H9 (cell line): ENCODE measurements at regions not wholly inside any gene's neighbourhood (a gene's known extent, or its start where the extent isn't known, plus 50 kb on each side); places are given as distances from the start of the nearest gene placed in this dataset.

ENCODE experiments used
- DNase-seq: peaks from one replicate; pipeline ENCODE4 v3.0.0-alpha.2; 2017
- H2AFZ ChIP-seq: one replicate; pipeline ENCODE4 v1.6.1; 2013; ENCODE audit warnings: mild to moderate bottlenecking, low read length, control low read depth, moderate library complexity
- H2AK5ac ChIP-seq: 2 replicates; pipeline ENCODE4 v1.6.1; 2013; ENCODE audit warnings: low read length, control low read depth, mixed read lengths; ENCODE audit not compliant: insufficient read length
- H2BK120ac ChIP-seq: one replicate; pipeline ENCODE4 v1.6.1; 2013; ENCODE audit warnings: low read depth, mild to moderate bottlenecking, low read length, control low read depth, inconsistent platforms; ENCODE audit not compliant: poor library complexity, severe bottlenecking
- H2BK12ac ChIP-seq: 2 replicates; pipeline ENCODE4 v1.6.1; 2013; ENCODE audit warnings: low read length, control low read depth, mixed read lengths, low read depth; ENCODE audit not compliant: insufficient read length
- H2BK15ac ChIP-seq: 2 replicates; pipeline ENCODE4 v1.6.1; 2013; ENCODE audit warnings: low read depth, low read length, control low read depth
- H2BK20ac ChIP-seq: one replicate; pipeline ENCODE4 v1.6.1; 2013; ENCODE audit warnings: low read depth, mild to moderate bottlenecking, low read length, control low read depth, inconsistent platforms; ENCODE audit not compliant: poor library complexity, severe bottlenecking
- H2BK5ac ChIP-seq: 2 replicates; pipeline ENCODE4 v1.6.1; 2013; ENCODE audit warnings: low read length, control low read depth, mixed read lengths; ENCODE audit not compliant: insufficient read length
- H3K14ac ChIP-seq: 2 replicates; pipeline ENCODE4 v1.6.1; 2013; ENCODE audit warnings: low read length, control low read depth; ENCODE audit not compliant: insufficient read depth
- H3K18ac ChIP-seq: 2 replicates; pipeline ENCODE4 v1.6.1; 2013; ENCODE audit warnings: low read depth, mild to moderate bottlenecking, mixed read lengths, low read length, control low read depth; ENCODE audit not compliant: insufficient read length
- H3K23ac ChIP-seq: 2 replicates; pipeline ENCODE4 v1.6.1; 2013; ENCODE audit warnings: low read length, control low read depth, mixed read lengths, low read depth; ENCODE audit not compliant: insufficient read length
- H3K23me2 ChIP-seq: 2 replicates; pipeline ENCODE4 v1.6.1; 2013; ENCODE audit warnings: low read depth, mild to moderate bottlenecking, mixed read lengths, low read length, control low read depth; ENCODE audit not compliant: insufficient read length, poor library complexity, severe bottlenecking
- H3K27ac ChIP-seq: 2 replicates; pipeline ENCODE4 v1.5.1; 2013; ENCODE audit warnings: low read length, control low read depth, mixed read lengths, low read depth; ENCODE audit not compliant: insufficient read length
- H3K27me3 ChIP-seq: 2 replicates; pipeline ENCODE4 v1.6.1; 2013; ENCODE audit warnings: low read length, control low read depth, inconsistent platforms; ENCODE audit not compliant: insufficient read depth
- H3K4ac ChIP-seq: 2 replicates; pipeline ENCODE4 v1.6.1; 2013; ENCODE audit warnings: low read depth, mild to moderate bottlenecking, control low read depth, inconsistent platforms, low read length, moderate library complexity
- H3K4me1 ChIP-seq: 2 replicates; pipeline ENCODE4 v1.6.1; 2013; ENCODE audit warnings: low read length, control low read depth, inconsistent platforms; ENCODE audit not compliant: insufficient read depth
- H3K4me2 ChIP-seq: 2 replicates; pipeline ENCODE4 v1.6.1; 2013; ENCODE audit warnings: low read length, control low read depth, mixed read lengths; ENCODE audit not compliant: insufficient read length, insufficient read depth
- H3K56ac ChIP-seq: 2 replicates; pipeline ENCODE4 v1.6.1; 2013; ENCODE audit warnings: low read depth, mild to moderate bottlenecking, mixed read lengths, low read length, control low read depth; ENCODE audit not compliant: insufficient read length
- H3K79me1 ChIP-seq: 2 replicates; pipeline ENCODE4 v1.6.1; 2013; ENCODE audit warnings: low read depth, mild to moderate bottlenecking, moderate library complexity, low read length, control low read depth, inconsistent platforms; ENCODE audit not compliant: insufficient read depth, poor library complexity, severe bottlenecking
- H3K79me2 ChIP-seq: 2 replicates; pipeline ENCODE4 v1.6.1; 2013; ENCODE audit warnings: low read length, control low read depth, inconsistent platforms; ENCODE audit not compliant: insufficient read depth
- H3K9ac ChIP-seq: 2 replicates; pipeline ENCODE4 v1.6.1; 2013; ENCODE audit warnings: low read length, control low read depth, mixed read lengths; ENCODE audit not compliant: insufficient read length; ENCODE audit errors: extremely low read depth
- H3K9me3 ChIP-seq: one replicate; pipeline ENCODE4 v1.6.1; 2013; ENCODE audit warnings: low read depth, low read length, inconsistent platforms; ENCODE audit not compliant: control insufficient read depth
- H3T11ph ChIP-seq: one replicate; pipeline ENCODE4 v1.6.1; 2013; ENCODE audit warnings: mild to moderate bottlenecking, low read length, control low read depth, inconsistent platforms
- H4K20me1 ChIP-seq: one replicate; pipeline ENCODE4 v1.6.1; 2013; ENCODE audit not compliant: control insufficient read depth, insufficient read length, insufficient read depth
- H4K5ac ChIP-seq: 2 replicates; pipeline ENCODE4 v1.6.1; 2013; ENCODE audit warnings: low read depth, mild to moderate bottlenecking, mixed read lengths, low read length, control low read depth; ENCODE audit not compliant: insufficient read length
- H4K8ac ChIP-seq: replicated peaks from 2 replicates; pipeline ENCODE4 v1.6.1; 2013; ENCODE audit warnings: low read length, control low read depth, mixed read lengths, low read depth; ENCODE audit not compliant: insufficient read length
- H4K91ac ChIP-seq: 2 replicates; pipeline ENCODE4 v1.6.1; 2013; ENCODE audit warnings: low read depth, mild to moderate bottlenecking, moderate library complexity, mixed read lengths, low read length, control low read depth; ENCODE audit not compliant: insufficient read length
- H3K27ac Mint-ChIP-seq, 3 experiments: 2 replicates in 2 of 3; 3 replicates in 1 of 3; pipeline ENCODE4 v1.8.0; 2020 to 2021; ENCODE audit warnings: mixed read lengths in 3 of 3, mild to moderate bottlenecking in 1 of 3, moderate library complexity in 1 of 3
- H3K27me3 Mint-ChIP-seq: 2 replicates; pipeline ENCODE4 v1.8.0; 2021; ENCODE audit warnings: low read depth, mild to moderate bottlenecking, moderate library complexity, mixed read lengths
- H3K36me3 Mint-ChIP-seq, 3 experiments: 2 replicates in 2 of 3; 3 replicates in 1 of 3; pipeline ENCODE4 v1.8.0; 2020 to 2021; ENCODE audit warnings: low read depth in 3 of 3, mixed read lengths in 3 of 3; ENCODE audit not compliant: insufficient read depth in 1 of 3
- H3K4me1 Mint-ChIP-seq, 2 experiments: 2 replicates each; pipeline ENCODE4 v1.8.0; 2020; ENCODE audit warnings: mixed read lengths in 2 of 2
- H3K4me3 Mint-ChIP-seq, 2 experiments: 2 replicates in 1 of 2; 3 replicates in 1 of 2; pipeline ENCODE4 v1.8.0; 2020 to 2021; ENCODE audit warnings: mild to moderate bottlenecking in 2 of 2, mixed read lengths in 2 of 2, moderate library complexity in 1 of 2
- H3K9me3 Mint-ChIP-seq, 2 experiments: 2 replicates in 1 of 2; 3 replicates in 1 of 2; pipeline ENCODE4 v1.8.0; 2020; ENCODE audit warnings: mild to moderate bottlenecking in 2 of 2, mixed read lengths in 2 of 2, moderate library complexity in 1 of 2
- CTCF ChIP-seq: fragments of 200-600 bp; sonication (generic); conservative IDR thresholded peaks from 3 replicates; pipeline ENCODE4 v1.8.0; 2021; ENCODE audit warnings: antibody characterized with exemption, mild to moderate bottlenecking
- WGBS: extraction: QIAGEN DNeasy Blood & Tissue Kit; methylation state at CpG from one replicate; pipeline ENCODE4 v1.1.7; 2013; ENCODE audit warnings: missing lambda C conversion rate, low lambda C conversion rate, mixed read lengths; ENCODE audit not compliant: insufficient read length; ENCODE audit errors: extremely low coverage; 5-methylcytosine and 5-hydroxymethylcytosine counted together

DNA sequence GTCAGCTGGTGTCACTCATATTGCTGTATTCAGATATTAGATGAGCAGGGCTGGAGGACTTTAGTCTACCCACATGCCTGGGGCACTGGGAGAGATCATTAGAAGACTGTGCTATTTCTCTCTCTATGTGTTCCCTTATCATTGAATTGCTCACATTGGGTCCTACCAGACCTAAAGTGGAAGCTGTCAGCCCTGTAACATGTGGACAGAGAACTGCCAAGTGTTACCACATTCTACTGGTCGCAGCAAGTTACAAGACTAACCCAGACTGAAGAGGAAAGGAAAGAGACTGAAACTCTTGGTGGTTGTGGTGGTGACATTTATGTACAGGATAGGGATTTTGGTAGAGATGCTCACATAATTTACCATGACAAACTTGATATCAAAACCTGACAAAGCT lies 627.1 kb upstream of the FZD8 start:
- H3K9me3 Mint-ChIP-seq: peaks cover 0 to under 1% of the 10 kb centered on the region in 2 experiments; a peak in 3 of 5 replicates
- Histone ChIP-seq H3K4me1 (no peaks in the 10 kb centered on the region), H4K8ac (no peak overlapping the region), H3K14ac (no peak overlapping the region), H3K18ac (no peak overlapping the region), H2BK20ac (no peak overlapping the region), H3K79me1 (no peaks in the 10 kb centered on the region), H3K4ac (no peak overlapping the region), H3K79me2 (no peaks in the 10 kb centered on the region), H2AK5ac (no peak overlapping the region), H3K9ac (no peak overlapping the region), H3K27me3 (no peaks in the 10 kb centered on the region), H2BK120ac (no peak overlapping the region), H4K5ac (no peak overlapping the region), H3T11ph (no peak overlapping the region), H2BK15ac (no peak overlapping the region), H3K27ac (no peak overlapping the region), H2BK12ac (no peak overlapping the region), H3K56ac (no peak overlapping the region), H2BK5ac (no peak overlapping the region), H3K9me3 (no peaks in the 10 kb centered on the region), H3K23ac (no peak overlapping the region), H4K91ac (no peak overlapping the region), H2AFZ (no peak overlapping the region), H3K23me2 (no peaks in the 10 kb centered on the region), H3K4me2 (no peak overlapping the region), H4K20me1 (no peaks in the 10 kb centered on the region)
- no CpG with 5 or more reads among the region's 1 CpG for WGBS
- H3K4me3 Mint-ChIP-seq: no peak overlapping the region
- no peak for DNase-seq
- H3K27ac Mint-ChIP-seq: no peak overlapping the region
- H3K4me1 Mint-ChIP-seq: peaks cover 6 to 8% of the 10 kb centered on the region in 2 experiments; a peak in 3 of 4 replicates
- TF ChIP-seq CTCF: no peak
- no peaks in the 10 kb centered on the region for H3K27me3 Mint-ChIP-seq
- no peaks in the 10 kb centered on the region; a peak in 1 of 7 replicates for H3K36me3 Mint-ChIP-seq
